ENCODE measurements at regions not wholly inside any gene's neighbourhood (a gene's known extent, or its start where the extent isn't known, plus 50 kb on each side); places are given as distances from the start of the nearest gene placed in this dataset.

GRCh38 chr3:107978131-107979055, 112.4 kb downstream of the CD47 start:
- TF ChIP-seq CTCF (conservative IDR thresholded peaks at IDR 0.05; ENCODE audit: low read depth, low read length) (no peak), EZH2phosphoT487 (IDR thresholded peaks at IDR 0.05; ENCODE audit: borderline replicate concordance, low read length) (no peak)

Data from PC-3 (cell line).